CD14-positive monocyte (primary cell): ENCODE measurements at regions not wholly inside any gene's neighbourhood (a gene's known extent, or its start where the extent isn't known, plus 50 kb on each side); places are given as distances from the start of the nearest gene placed in this dataset.

Experiments
- DNase-seq, 3 donors: peaks; one replicate each; pipeline ENCODE4 v3.0.0-alpha.2; 2011 to 2022
- H2AFZ ChIP-seq: 2 replicates; pipeline ENCODE4 v1.6.0; 2012; ENCODE audit warnings: mild to moderate bottlenecking, low read depth, low read length, inconsistent platforms; ENCODE audit not compliant: insufficient read depth, poor library complexity, severe bottlenecking
- H3K27ac ChIP-seq, 2 donors: 1 replicate in 1 of 2; 2 replicates in 1 of 2; pipeline ENCODE4 v1.5.1; 2012 to 2013; ENCODE audit warnings: low read length in 2 of 2, control low read depth in 1 of 2, inconsistent platforms in 1 of 2, low read depth in 1 of 2, mild to moderate bottlenecking in 1 of 2
- H3K27me3 ChIP-seq, 2 donors: one replicate each; pipeline versions ENCODE4 v1.6.0 to v1.6.1; 2011 to 2013; ENCODE audit warnings: low read length in 2 of 2; ENCODE audit not compliant: control insufficient read depth in 2 of 2, insufficient read depth in 2 of 2
- H3K36me3 ChIP-seq, 2 donors: replicated peaks in 1 of 2; 1 replicate in 1 of 2; 2 replicates in 1 of 2; pipeline versions ENCODE4 v1.5.1 to v1.6.1; 2012 to 2013; ENCODE audit warnings: low read length in 2 of 2, control low read depth in 1 of 2, inconsistent platforms in 1 of 2, mild to moderate bottlenecking in 1 of 2; ENCODE audit not compliant: insufficient read depth in 2 of 2, control insufficient read depth in 1 of 2
- H3K4me1 ChIP-seq, 2 donors: 1 replicate in 1 of 2; 2 replicates in 1 of 2; pipeline versions ENCODE4 v1.5.1 to v1.6.1; 2012 to 2013; ENCODE audit warnings: low read length in 2 of 2, control low read depth in 1 of 2, inconsistent platforms in 1 of 2, mild to moderate bottlenecking in 1 of 2, moderate library complexity in 1 of 2; ENCODE audit not compliant: insufficient read depth in 2 of 2, control insufficient read depth in 1 of 2
- H3K4me2 ChIP-seq: replicated peaks from 2 replicates; pipeline ENCODE3; 2012; ENCODE audit warnings: low read length, moderate library complexity, mild to moderate bottlenecking; ENCODE audit not compliant: poor library complexity, severe bottlenecking; ENCODE audit errors: extremely low read depth
- H3K4me3 ChIP-seq, 3 experiments: fragments of 200-600 bp in 1 of 3; sonication (generic) in 1 of 3; replicated peaks in 1 of 3; 1 replicate in 2 of 3; 2 replicates in 1 of 3; pipeline ENCODE4 v1.5.1; 2011 to 2013; ENCODE audit warnings: low read length in 3 of 3, mild to moderate bottlenecking in 3 of 3, control low read depth in 2 of 3, low read depth in 2 of 3, inconsistent platforms in 1 of 3, moderate library complexity in 1 of 3
- H3K79me2 ChIP-seq: 2 replicates; pipeline ENCODE4 v1.6.0; 2012; ENCODE audit warnings: mild to moderate bottlenecking, control low read depth, inconsistent platforms, low read length, moderate library complexity; ENCODE audit not compliant: insufficient read depth
- H3K9ac ChIP-seq: 2 replicates; pipeline ENCODE4 v1.6.0; 2017; ENCODE audit warnings: low read length, mild to moderate bottlenecking; ENCODE audit not compliant: insufficient read depth, poor library complexity, severe bottlenecking
- H3K9me3 ChIP-seq, 2 donors: replicated peaks in 1 of 2; 1 replicate in 1 of 2; 2 replicates in 1 of 2; pipeline versions ENCODE4 v1.5.1 to v1.6.1; 2012 to 2013; ENCODE audit warnings: low read length in 2 of 2, control low read depth in 1 of 2; ENCODE audit not compliant: control insufficient read depth in 1 of 2, insufficient read depth in 1 of 2
- H4K20me1 ChIP-seq: 2 replicates; pipeline ENCODE4 v1.6.0; 2012; ENCODE audit warnings: mild to moderate bottlenecking, low read length, control low read depth, moderate library complexity; ENCODE audit not compliant: insufficient read depth
- H3K27ac Mint-ChIP-seq, 7 donors: one replicate each; pipeline ENCODE4 v1.8.0; 2020; ENCODE audit warnings: mild to moderate bottlenecking in 7 of 7, mixed read lengths in 7 of 7, moderate library complexity in 6 of 7, inconsistent platforms in 2 of 7
- H3K27me3 Mint-ChIP-seq, 3 donors: one replicate each; pipeline ENCODE4 v1.8.0; 2021 to 2022; ENCODE audit warnings: low read depth in 3 of 3, mild to moderate bottlenecking in 3 of 3, mixed read lengths in 3 of 3, moderate library complexity in 3 of 3, inconsistent platforms in 1 of 3
- H3K36me3 Mint-ChIP-seq, 2 donors: one replicate each; pipeline ENCODE4 v1.8.0; 2020; ENCODE audit warnings: mixed read lengths in 2 of 2, inconsistent platforms in 1 of 2, mild to moderate bottlenecking in 1 of 2
- H3K4me1 Mint-ChIP-seq: one replicate; pipeline ENCODE4 v1.8.0; 2020; ENCODE audit warnings: mild to moderate bottlenecking, mixed read lengths
- H3K4me3 Mint-ChIP-seq, 2 donors: one replicate each; pipeline ENCODE4 v1.8.0; 2020; ENCODE audit warnings: mild to moderate bottlenecking in 2 of 2, mixed read lengths in 2 of 2, moderate library complexity in 1 of 2
- H3K9me3 Mint-ChIP-seq, 7 donors: one replicate each; pipeline ENCODE4 v1.8.0; 2020 to 2022; ENCODE audit warnings: mixed read lengths in 7 of 7, mild to moderate bottlenecking in 6 of 7, moderate library complexity in 6 of 7, inconsistent platforms in 2 of 7
- CTCF ChIP-seq: fragments of 200-600 bp; IDR thresholded peaks from one replicate; pipeline ENCODE4 v1.8.0; 2022; ENCODE audit warnings: antibody characterized with exemption, mild to moderate bottlenecking
- WGBS: methylation state at CpG from one replicate; pipeline ENCODE4 v1.1.5; 2013; ENCODE audit warnings: missing lambda C conversion rate; ENCODE audit not compliant: insufficient coverage; 5-methylcytosine and 5-hydroxymethylcytosine counted together
- intact Hi-C, 2 donors: fragments of 100-400 bp; cut with micrococcal nuclease; formaldehyde crosslinking; loops; one replicate each; pipeline versions ENCODE4 v1.15.0 to v1.15.1; 2023

DNA sequence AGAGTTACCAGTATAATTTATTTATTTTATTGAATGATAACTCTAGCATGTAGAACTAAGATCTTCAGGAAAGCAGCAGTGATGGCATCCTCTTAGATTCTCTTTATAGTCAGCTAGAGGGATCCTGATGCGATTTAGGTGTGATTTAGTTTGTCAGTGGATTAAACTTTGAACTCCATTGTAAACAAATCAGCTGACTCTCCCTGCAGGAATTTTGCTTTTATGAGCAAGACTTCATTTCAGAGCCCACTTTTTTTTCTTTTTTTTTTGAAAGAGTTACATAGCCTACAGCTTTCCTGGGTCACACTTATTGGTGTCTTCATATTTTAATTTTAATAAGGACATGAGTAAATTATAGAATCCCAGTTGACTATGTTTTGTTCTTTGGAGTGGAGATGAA is 93.8 kb upstream of the SEMA6A start:
- intact Hi-C loops = no loop called here

GRCh38 chr5:116666901-116667300 is 92.3 kb upstream of the SEMA6A start:
- intact Hi-C loops = no loop called here
- H3K9me3 Mint-ChIP-seq = peaks cover 0 to 12% (median 5%) of the 10 kb centered on the region in 7 donors

More for the DNA sequence above, 93.8 kb upstream of the SEMA6A start:
- Mint-ChIP-seq H3K4me3 (no peak overlapping the region), H3K9me3 (peaks cover 0 to 8% (median 5%) of the 10 kb centered on the region in 7 donors), H3K27ac (no peak overlapping the region), H3K4me1 (no peaks in the 10 kb centered on the region), H3K27me3 (peaks cover 0 to 2% (median 2%) of the 10 kb centered on the region in 3 donors), H3K36me3 (no peaks in the 10 kb centered on the region)
- Histone ChIP-seq H3K9ac (no peak overlapping the region), H3K27ac (no peak overlapping the region), H3K27me3 (no peaks in the 10 kb centered on the region), H4K20me1 (no peaks in the 10 kb centered on the region), H3K9me3 (no peaks in the 10 kb centered on the region), H3K4me1 (no peaks in the 10 kb centered on the region), H3K79me2 (no peaks in the 10 kb centered on the region), H3K4me3 (no peak overlapping the region), H3K4me2 (no peak overlapping the region), H2AFZ (no peak overlapping the region), H3K36me3 (no peaks in the 10 kb centered on the region)
- WGBS = no CpG with 5 or more reads among the region's 1 CpG
- no peak for DNase-seq
- TF ChIP-seq CTCF = no peak

More at GRCh38 chr5:116666901-116667300, 92.3 kb upstream of the SEMA6A start:
- DNase-seq = no peak
- peaks cover 0 to 6% of the 10 kb centered on the region in 2 donors for H3K9me3 ChIP-seq
- H2AFZ ChIP-seq = no peak overlapping the region
- no peaks in the 10 kb centered on the region for H3K36me3 ChIP-seq
- no peaks in the 10 kb centered on the region for H3K27me3 ChIP-seq
- Mint-ChIP-seq H3K4me3 (no peak overlapping the region), H3K27ac (no peak overlapping the region), H3K4me1 (no peaks in the 10 kb centered on the region), H3K27me3 (peaks cover 0 to 2% (median 0%) of the 10 kb centered on the region in 3 donors), H3K36me3 (no peaks in the 10 kb centered on the region)
- 100% methylated on average over 1 of the region's 3 CpGs for WGBS
- H3K4me2 ChIP-seq = no peak overlapping the region
- TF ChIP-seq CTCF = no peak
- no peak overlapping the region for H3K27ac ChIP-seq
- no peaks in the 10 kb centered on the region for H3K4me1 ChIP-seq
- H4K20me1 ChIP-seq = no peaks in the 10 kb centered on the region
- no peaks in the 10 kb centered on the region for H3K79me2 ChIP-seq
- no peak overlapping the region for H3K9ac ChIP-seq
- H3K4me3 ChIP-seq = no peak overlapping the region
